ENCODE measurements at regions not wholly inside any gene's neighbourhood (a gene's known extent, or its start where the extent isn't known, plus 50 kb on each side); places are given as distances from the start of the nearest gene placed in this dataset.

GRCh38 chr3:139227827-139228226 lies 116.0 kb upstream of the MRPS22 start (continued):
- TF ChIP-seq PHF8 (IDR thresholded peaks at IDR 0.05; ENCODE audit: borderline replicate concordance, low read length), result no peak

- no peaks in the 10 kb centered on the region for H3K27me3 ChIP-seq (ENCODE audit: control insufficient read depth in 2 of 2, insufficient read depth in 2 of 2, low read length in 2 of 2)
- ATAC-seq (no peak), DNase-seq (ENCODE audit: extremely low read depth in 1 of 4, low spot score in 3 of 4) (no peak), FAIRE-seq (no peak)
- H3K4me2 ChIP-seq (ENCODE audit: insufficient read depth, low read length), result no peak overlapping the region
- H3K9me1 ChIP-seq (ENCODE audit: control insufficient read depth, insufficient read depth, low read length), result no peaks in the 10 kb centered on the region
- ChIA-PET CTCF (ENCODE audit: low intra/inter-chr PET ratio) (no interaction called here), POLR2A (interaction anchor here (0.5 kb wide), 2 partner anchors 24 to 159 kb away, joined by 3 to 5 read pairs; no protein-coding TSS in a partner anchor)
- H3K4me1 ChIP-seq (replicated peaks in 1 of 2; ENCODE audit: control insufficient read depth in 2 of 2, insufficient read depth in 2 of 2, low read length in 2 of 2), result peaks cover 0 to 3% of the 10 kb centered on the region in 2 experiments; a peak in 1 of 5 replicates
- WGBS (ENCODE audit: insufficient coverage, low coverage, missing lambda C conversion rate), result 66% methylated on average over 8 of the region's 8 CpGs
- no peaks in the 10 kb centered on the region for H3K36me3 ChIP-seq (ENCODE audit: control insufficient read depth, insufficient read depth, low read length)
- no peak overlapping the region for H3K27ac ChIP-seq (ENCODE audit: extremely low read depth, low read depth, low read length)
- H3K4me3 ChIP-seq, result no peak overlapping the region
- no peaks in the 10 kb centered on the region for H3K79me2 ChIP-seq (ENCODE audit: control insufficient read depth, insufficient read depth, low read length)
- BruUV-seq (replicated peaks), result no TSS peak
- in situ Hi-C loops (cut with MboI), result no loop called here
- H3K9me3 ChIP-seq (replicated peaks; ENCODE audit: control insufficient read depth, insufficient read depth, low read depth, low read length), result no peaks in the 10 kb centered on the region
- no peaks in the 10 kb centered on the region for H4K20me1 ChIP-seq (replicated peaks; ENCODE audit: control insufficient read depth, insufficient read depth, low read length)
- no peak overlapping the region for H3K9ac ChIP-seq (ENCODE audit: insufficient read depth in 1 of 2, low read depth in 2 of 2, low read length in 2 of 2)
- TF ChIP-seq NELFE (IDR thresholded peaks at IDR 0.05; ENCODE audit: insufficient read depth, insufficient read length) (no peak), TARDBP (IDR thresholded peaks at IDR 0.05) (no peak), ZNF217 (CRISPR knock-in tag; IDR thresholded peaks at IDR 0.05) (no peak), SMAD4 (CRISPR knock-in tag; conservative IDR thresholded peaks at IDR 0.05) (no peak), ZNF561 (CRISPR knock-in tag; conservative IDR thresholded peaks at IDR 0.05) (no peak), IRF2 (CRISPR knock-in tag; IDR thresholded peaks at IDR 0.05) (no peak), PHF8 (IDR thresholded peaks at IDR 0.05; ENCODE audit: borderline replicate concordance, low read length) (no peak)
- TF ChIP-seq, protein P1, sequence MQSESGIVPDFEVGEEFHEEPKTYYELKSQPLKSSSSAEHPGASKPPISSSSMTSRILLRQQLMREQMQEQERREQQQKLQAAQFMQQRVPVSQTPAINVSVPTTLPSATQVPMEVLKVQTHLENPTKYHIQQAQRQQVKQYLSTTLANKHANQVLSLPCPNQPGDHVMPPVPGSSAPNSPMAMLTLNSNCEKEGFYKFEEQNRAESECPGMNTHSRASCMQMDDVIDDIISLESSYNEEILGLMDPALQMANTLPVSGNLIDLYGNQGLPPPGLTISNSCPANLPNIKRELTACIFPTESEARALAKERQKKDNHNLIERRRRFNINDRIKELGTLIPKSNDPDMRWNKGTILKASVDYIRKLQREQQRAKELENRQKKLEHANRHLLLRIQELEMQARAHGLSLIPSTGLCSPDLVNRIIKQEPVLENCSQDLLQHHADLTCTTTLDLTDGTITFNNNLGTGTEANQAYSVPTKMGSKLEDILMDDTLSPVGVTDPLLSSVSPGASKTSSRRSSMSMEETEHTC (IDR thresholded peaks at IDR 0.05), result no peak
- no peak overlapping the region for H2AFZ ChIP-seq (ENCODE audit: low read depth, low read length)
- intact Hi-C loops (cut with micrococcal nuclease), result no loop called here
These were observed 113.4 kb upstream of the MRPS22 start for GRCh38 chr3:139230391-139230790.
